ENCODE measurements at regions not wholly inside any gene's neighbourhood (a gene's known extent, or its start where the extent isn't known, plus 50 kb on each side); places are given as distances from the start of the nearest gene placed in this dataset.

GRCh38 chr20:2237059-2237458 lies 58.7 kb upstream of the TGM3 start:
- Histone ChIP-seq H3K27ac (ENCODE audit: low read depth, low read length) (peak overlapping the region; percentile 75), H3K9me3 (ENCODE audit: insufficient read depth, low read depth, low read length) (no peaks in the 10 kb centered on the region), H2AFZ (ENCODE audit: low read depth, low read length) (peak overlapping the region; percentile 13), H3K4me1 (ENCODE audit: insufficient read depth, low read length) (peaks cover 13% of the 10 kb centered on the region), H3K27me3 (ENCODE audit: insufficient read depth, low read length) (peaks cover 18% of the 10 kb centered on the region), H3K4me3 (ENCODE audit: insufficient read depth, low read depth, low read length) (no peak overlapping the region), H3K9ac (ENCODE audit: low read length) (peak overlapping the region; percentile 69), H3K4me2 (ENCODE audit: low read length) (peak overlapping the region; percentile 78), H4K20me1 (ENCODE audit: insufficient read depth, low read length) (peaks cover 3% of the 10 kb centered on the region), H3K36me3 (ENCODE audit: insufficient read depth, low read length) (no peaks in the 10 kb centered on the region), H3K79me2 (ENCODE audit: insufficient read depth, low read length) (no peaks in the 10 kb centered on the region)
- Mint-ChIP-seq H3K27ac (ENCODE audit: unreplicated experiment) (peak overlapping the region; percentile 5), H3K4me3 (ENCODE audit: unreplicated experiment) (no peak overlapping the region), H3K27me3 (ENCODE audit: low read depth, unreplicated experiment) (peaks cover 5% of the 10 kb centered on the region), H3K9me3 (ENCODE audit: unreplicated experiment) (no peaks in the 10 kb centered on the region), H3K36me3 (ENCODE audit: low read depth, unreplicated experiment) (no peaks in the 10 kb centered on the region), H3K4me1 (ENCODE audit: low read depth, unreplicated experiment) (peaks cover 6% of the 10 kb centered on the region)
- FAIRE-seq (peak; percentile 99), DNase-seq (ENCODE audit: low read depth) (peak; percentile 100)
- TF ChIP-seq EZH2 (IDR thresholded peaks at IDR 0.05; ENCODE audit: insufficient read depth, low read length) (no peak), CTCF (IDR thresholded peaks at IDR 0.05; ENCODE audit: insufficient read depth, low read depth, low read length) (no peak)

GRCh38 chr20:2238601-2239000 lies 57.2 kb upstream of the TGM3 start:
- FAIRE-seq (no peak), DNase-seq (ENCODE audit: low read depth) (no peak)
- Histone ChIP-seq H3K4me2 (ENCODE audit: low read length) (no peak overlapping the region), H3K27me3 (ENCODE audit: insufficient read depth, low read length) (peaks cover 16% of the 10 kb centered on the region), H3K9me3 (ENCODE audit: insufficient read depth, low read depth, low read length) (no peaks in the 10 kb centered on the region), H3K79me2 (ENCODE audit: insufficient read depth, low read length) (no peaks in the 10 kb centered on the region), H4K20me1 (ENCODE audit: insufficient read depth, low read length) (peaks cover 3% of the 10 kb centered on the region), H3K27ac (ENCODE audit: low read depth, low read length) (no peak overlapping the region), H3K4me3 (ENCODE audit: insufficient read depth, low read depth, low read length) (no peak overlapping the region), H3K9ac (ENCODE audit: low read length) (no peak overlapping the region), H3K36me3 (ENCODE audit: insufficient read depth, low read length) (no peaks in the 10 kb centered on the region), H2AFZ (ENCODE audit: low read depth, low read length) (no peak overlapping the region), H3K4me1 (ENCODE audit: insufficient read depth, low read length) (peaks cover 13% of the 10 kb centered on the region)
- no peak overlapping the region for H3K4me3 Mint-ChIP-seq (ENCODE audit: unreplicated experiment)
- peaks cover 6% of the 10 kb centered on the region for H3K4me1 Mint-ChIP-seq (ENCODE audit: low read depth, unreplicated experiment)
- TF ChIP-seq EZH2 (IDR thresholded peaks at IDR 0.05; ENCODE audit: insufficient read depth, low read length) (no peak), CTCF (IDR thresholded peaks at IDR 0.05; ENCODE audit: insufficient read depth, low read depth, low read length) (no peak)
- H3K9me3 Mint-ChIP-seq (ENCODE audit: unreplicated experiment) = no peaks in the 10 kb centered on the region
- peaks cover 5% of the 10 kb centered on the region for H3K27me3 Mint-ChIP-seq (ENCODE audit: low read depth, unreplicated experiment)
- H3K27ac Mint-ChIP-seq (ENCODE audit: unreplicated experiment) = no peak overlapping the region
- no peaks in the 10 kb centered on the region for H3K36me3 Mint-ChIP-seq (ENCODE audit: low read depth, unreplicated experiment)

- FAIRE-seq (no peak), DNase-seq (ENCODE audit: low read depth) (no peak)
- no peaks in the 10 kb centered on the region for H3K36me3 ChIP-seq (ENCODE audit: insufficient read depth, low read length)
- H3K27ac ChIP-seq (ENCODE audit: low read depth, low read length) = no peak overlapping the region
- peaks cover 23% of the 10 kb centered on the region for H3K27me3 ChIP-seq (ENCODE audit: insufficient read depth, low read length)
- Mint-ChIP-seq H3K36me3 (ENCODE audit: low read depth, unreplicated experiment) (no peaks in the 10 kb centered on the region), H3K4me3 (ENCODE audit: unreplicated experiment) (no peak overlapping the region), H3K27ac (ENCODE audit: unreplicated experiment) (no peak overlapping the region), H3K4me1 (ENCODE audit: low read depth, unreplicated experiment) (peaks cover 6% of the 10 kb centered on the region), H3K9me3 (ENCODE audit: unreplicated experiment) (no peaks in the 10 kb centered on the region), H3K27me3 (ENCODE audit: low read depth, unreplicated experiment) (peaks cover 10% of the 10 kb centered on the region)
- H4K20me1 ChIP-seq (ENCODE audit: insufficient read depth, low read length) = peaks cover 3% of the 10 kb centered on the region
- TF ChIP-seq EZH2 (IDR thresholded peaks at IDR 0.05; ENCODE audit: insufficient read depth, low read length) (no peak), CTCF (IDR thresholded peaks at IDR 0.05; ENCODE audit: insufficient read depth, low read depth, low read length) (no peak)
- H3K9me3 ChIP-seq (ENCODE audit: insufficient read depth, low read depth, low read length) = no peaks in the 10 kb centered on the region
- no peak overlapping the region for H2AFZ ChIP-seq (ENCODE audit: low read depth, low read length)
- no peak overlapping the region for H3K9ac ChIP-seq (ENCODE audit: low read length)
- no peak overlapping the region for H3K4me2 ChIP-seq (ENCODE audit: low read length)
- no peak overlapping the region for H3K4me3 ChIP-seq (ENCODE audit: insufficient read depth, low read depth, low read length)
- H3K4me1 ChIP-seq (ENCODE audit: insufficient read depth, low read length) = peaks cover 13% of the 10 kb centered on the region
- no peaks in the 10 kb centered on the region for H3K79me2 ChIP-seq (ENCODE audit: insufficient read depth, low read length)
These were observed 55.0 kb upstream of the TGM3 start for GRCh38 chr20:2240835-2241234.

Data from astrocyte (in vitro differentiated cells and primary cell).